ENCODE measurements at regions not wholly inside any gene's neighbourhood (a gene's known extent, or its start where the extent isn't known, plus 50 kb on each side); places are given as distances from the start of the nearest gene placed in this dataset.

GRCh38 chr5:106976363-106976762, 694.4 kb downstream of the EFNA5 start:
- Histone ChIP-seq H3K27ac (no peak overlapping the region), H4K20me1 (ENCODE audit: insufficient read depth, poor library complexity, severe bottlenecking) (no peaks in the 10 kb centered on the region), H3K4me3 (no peak overlapping the region), H3K9me2 (replicated peaks; ENCODE audit: insufficient read depth) (no peaks in the 10 kb centered on the region), H2AFZ (no peak overlapping the region), H3K36me3 (replicated peaks; ENCODE audit: insufficient read depth, low read depth) (no peaks in the 10 kb centered on the region), H3K27me3 (no peaks in the 10 kb centered on the region), H3K9me3 (ENCODE audit: low read depth) (no peaks in the 10 kb centered on the region), H3K4me1 (ENCODE audit: insufficient read depth) (no peaks in the 10 kb centered on the region), H3K79me2 (no peaks in the 10 kb centered on the region), H3K4me2 (no peak overlapping the region)
- 78% methylated on average over 3 of the region's 3 CpGs for WGBS (ENCODE audit: low lambda C conversion rate, missing lambda C conversion rate)
- DNase-seq (ENCODE audit: low spot score) = no peak
- no peak for TF ChIP-seq EZH2 (IDR thresholded peaks at IDR 0.05; ENCODE audit: borderline replicate concordance)
- TF ChIP-seq EZH2phosphoT487 (IDR thresholded peaks at IDR 0.05; ENCODE audit: low read depth, severe bottlenecking, unreplicated experiment) = no peak
- no peak for TF ChIP-seq CTCF (IDR thresholded peaks at IDR 0.05; ENCODE audit: poor library complexity)

GRCh38 chr5:106974272-106974671, 696.5 kb downstream of the EFNA5 start:
- Histone ChIP-seq H3K9me2 (replicated peaks; ENCODE audit: insufficient read depth) (no peaks in the 10 kb centered on the region), H3K4me1 (ENCODE audit: insufficient read depth) (no peaks in the 10 kb centered on the region), H3K36me3 (replicated peaks; ENCODE audit: insufficient read depth, low read depth) (no peaks in the 10 kb centered on the region), H3K4me3 (no peak overlapping the region), H3K27ac (no peak overlapping the region), H3K27me3 (no peaks in the 10 kb centered on the region), H3K79me2 (no peaks in the 10 kb centered on the region), H3K4me2 (no peak overlapping the region), H2AFZ (no peak overlapping the region), H3K9me3 (ENCODE audit: low read depth) (no peaks in the 10 kb centered on the region), H4K20me1 (ENCODE audit: insufficient read depth, poor library complexity, severe bottlenecking) (no peaks in the 10 kb centered on the region)
- DNase-seq (ENCODE audit: low spot score) = no peak
- no peak for TF ChIP-seq EZH2 (IDR thresholded peaks at IDR 0.05; ENCODE audit: borderline replicate concordance)
- TF ChIP-seq EZH2phosphoT487 (IDR thresholded peaks at IDR 0.05; ENCODE audit: low read depth, severe bottlenecking, unreplicated experiment) = no peak
- TF ChIP-seq CTCF (IDR thresholded peaks at IDR 0.05; ENCODE audit: poor library complexity) = no peak
- WGBS (ENCODE audit: low lambda C conversion rate, missing lambda C conversion rate) = 36% methylated on average over 2 of the region's 2 CpGs

- no peaks in the 10 kb centered on the region for H3K9me2 ChIP-seq (replicated peaks; ENCODE audit: insufficient read depth)
- H3K4me2 ChIP-seq = no peak overlapping the region
- no peaks in the 10 kb centered on the region for H3K36me3 ChIP-seq (replicated peaks; ENCODE audit: insufficient read depth, low read depth)
- H2AFZ ChIP-seq = no peak overlapping the region
- 77% methylated on average over 4 of the region's 4 CpGs for WGBS (ENCODE audit: low lambda C conversion rate, missing lambda C conversion rate)
- TF ChIP-seq EZH2phosphoT487 (IDR thresholded peaks at IDR 0.05; ENCODE audit: low read depth, severe bottlenecking, unreplicated experiment) = no peak
- no peak for TF ChIP-seq CTCF (IDR thresholded peaks at IDR 0.05; ENCODE audit: poor library complexity)
- no peak for TF ChIP-seq EZH2 (IDR thresholded peaks at IDR 0.05; ENCODE audit: borderline replicate concordance)
- DNase-seq (ENCODE audit: low spot score) = no peak
- H3K4me3 ChIP-seq = no peak overlapping the region
- no peaks in the 10 kb centered on the region for H3K27me3 ChIP-seq
- no peaks in the 10 kb centered on the region for H3K4me1 ChIP-seq (ENCODE audit: insufficient read depth)
- H4K20me1 ChIP-seq (ENCODE audit: insufficient read depth, poor library complexity, severe bottlenecking) = no peaks in the 10 kb centered on the region
- no peak overlapping the region for H3K27ac ChIP-seq
- H3K9me3 ChIP-seq (ENCODE audit: low read depth) = no peaks in the 10 kb centered on the region
- H3K79me2 ChIP-seq = no peaks in the 10 kb centered on the region
These were observed 703.9 kb downstream of the EFNA5 start for GRCh38 chr5:106966686-106967315.
